H9 (cell line): ENCODE measurements at regions not wholly inside any gene's neighbourhood (a gene's known extent, or its start where the extent isn't known, plus 50 kb on each side); places are given as distances from the start of the nearest gene placed in this dataset.

ENCODE experiments used
- DNase-seq: peaks from one replicate; pipeline ENCODE4 v3.0.0-alpha.2; 2017
- H2AFZ ChIP-seq: one replicate; pipeline ENCODE4 v1.6.1; 2013; ENCODE audit warnings: mild to moderate bottlenecking, low read length, control low read depth, moderate library complexity
- H2AK5ac ChIP-seq: 2 replicates; pipeline ENCODE4 v1.6.1; 2013; ENCODE audit warnings: low read length, control low read depth, mixed read lengths; ENCODE audit not compliant: insufficient read length
- H2BK120ac ChIP-seq: one replicate; pipeline ENCODE4 v1.6.1; 2013; ENCODE audit warnings: low read depth, mild to moderate bottlenecking, low read length, control low read depth, inconsistent platforms; ENCODE audit not compliant: poor library complexity, severe bottlenecking
- H2BK12ac ChIP-seq: 2 replicates; pipeline ENCODE4 v1.6.1; 2013; ENCODE audit warnings: low read length, control low read depth, mixed read lengths, low read depth; ENCODE audit not compliant: insufficient read length
- H2BK15ac ChIP-seq: 2 replicates; pipeline ENCODE4 v1.6.1; 2013; ENCODE audit warnings: low read depth, low read length, control low read depth
- H2BK20ac ChIP-seq: one replicate; pipeline ENCODE4 v1.6.1; 2013; ENCODE audit warnings: low read depth, mild to moderate bottlenecking, low read length, control low read depth, inconsistent platforms; ENCODE audit not compliant: poor library complexity, severe bottlenecking
- H2BK5ac ChIP-seq: 2 replicates; pipeline ENCODE4 v1.6.1; 2013; ENCODE audit warnings: low read length, control low read depth, mixed read lengths; ENCODE audit not compliant: insufficient read length
- H3K14ac ChIP-seq: 2 replicates; pipeline ENCODE4 v1.6.1; 2013; ENCODE audit warnings: low read length, control low read depth; ENCODE audit not compliant: insufficient read depth
- H3K18ac ChIP-seq: 2 replicates; pipeline ENCODE4 v1.6.1; 2013; ENCODE audit warnings: low read depth, mild to moderate bottlenecking, mixed read lengths, low read length, control low read depth; ENCODE audit not compliant: insufficient read length
- H3K23ac ChIP-seq: 2 replicates; pipeline ENCODE4 v1.6.1; 2013; ENCODE audit warnings: low read length, control low read depth, mixed read lengths, low read depth; ENCODE audit not compliant: insufficient read length
- H3K23me2 ChIP-seq: 2 replicates; pipeline ENCODE4 v1.6.1; 2013; ENCODE audit warnings: low read depth, mild to moderate bottlenecking, mixed read lengths, low read length, control low read depth; ENCODE audit not compliant: insufficient read length, poor library complexity, severe bottlenecking
- H3K27ac ChIP-seq: 2 replicates; pipeline ENCODE4 v1.5.1; 2013; ENCODE audit warnings: low read length, control low read depth, mixed read lengths, low read depth; ENCODE audit not compliant: insufficient read length
- H3K27me3 ChIP-seq: 2 replicates; pipeline ENCODE4 v1.6.1; 2013; ENCODE audit warnings: low read length, control low read depth, inconsistent platforms; ENCODE audit not compliant: insufficient read depth
- H3K4ac ChIP-seq: 2 replicates; pipeline ENCODE4 v1.6.1; 2013; ENCODE audit warnings: low read depth, mild to moderate bottlenecking, control low read depth, inconsistent platforms, low read length, moderate library complexity
- H3K4me1 ChIP-seq: 2 replicates; pipeline ENCODE4 v1.6.1; 2013; ENCODE audit warnings: low read length, control low read depth, inconsistent platforms; ENCODE audit not compliant: insufficient read depth
- H3K4me2 ChIP-seq: 2 replicates; pipeline ENCODE4 v1.6.1; 2013; ENCODE audit warnings: low read length, control low read depth, mixed read lengths; ENCODE audit not compliant: insufficient read length, insufficient read depth
- H3K56ac ChIP-seq: 2 replicates; pipeline ENCODE4 v1.6.1; 2013; ENCODE audit warnings: low read depth, mild to moderate bottlenecking, mixed read lengths, low read length, control low read depth; ENCODE audit not compliant: insufficient read length
- H3K79me1 ChIP-seq: 2 replicates; pipeline ENCODE4 v1.6.1; 2013; ENCODE audit warnings: low read depth, mild to moderate bottlenecking, moderate library complexity, low read length, control low read depth, inconsistent platforms; ENCODE audit not compliant: insufficient read depth, poor library complexity, severe bottlenecking
- H3K79me2 ChIP-seq: 2 replicates; pipeline ENCODE4 v1.6.1; 2013; ENCODE audit warnings: low read length, control low read depth, inconsistent platforms; ENCODE audit not compliant: insufficient read depth
- H3K9ac ChIP-seq: 2 replicates; pipeline ENCODE4 v1.6.1; 2013; ENCODE audit warnings: low read length, control low read depth, mixed read lengths; ENCODE audit not compliant: insufficient read length; ENCODE audit errors: extremely low read depth
- H3K9me3 ChIP-seq: one replicate; pipeline ENCODE4 v1.6.1; 2013; ENCODE audit warnings: low read depth, low read length, inconsistent platforms; ENCODE audit not compliant: control insufficient read depth
- H3T11ph ChIP-seq: one replicate; pipeline ENCODE4 v1.6.1; 2013; ENCODE audit warnings: mild to moderate bottlenecking, low read length, control low read depth, inconsistent platforms
- H4K20me1 ChIP-seq: one replicate; pipeline ENCODE4 v1.6.1; 2013; ENCODE audit not compliant: control insufficient read depth, insufficient read length, insufficient read depth
- H4K5ac ChIP-seq: 2 replicates; pipeline ENCODE4 v1.6.1; 2013; ENCODE audit warnings: low read depth, mild to moderate bottlenecking, mixed read lengths, low read length, control low read depth; ENCODE audit not compliant: insufficient read length
- H4K8ac ChIP-seq: replicated peaks from 2 replicates; pipeline ENCODE4 v1.6.1; 2013; ENCODE audit warnings: low read length, control low read depth, mixed read lengths, low read depth; ENCODE audit not compliant: insufficient read length
- H4K91ac ChIP-seq: 2 replicates; pipeline ENCODE4 v1.6.1; 2013; ENCODE audit warnings: low read depth, mild to moderate bottlenecking, moderate library complexity, mixed read lengths, low read length, control low read depth; ENCODE audit not compliant: insufficient read length
- H3K27ac Mint-ChIP-seq, 3 experiments: 2 replicates in 2 of 3; 3 replicates in 1 of 3; pipeline ENCODE4 v1.8.0; 2020 to 2021; ENCODE audit warnings: mixed read lengths in 3 of 3, mild to moderate bottlenecking in 1 of 3, moderate library complexity in 1 of 3
- H3K27me3 Mint-ChIP-seq: 2 replicates; pipeline ENCODE4 v1.8.0; 2021; ENCODE audit warnings: low read depth, mild to moderate bottlenecking, moderate library complexity, mixed read lengths
- H3K36me3 Mint-ChIP-seq, 3 experiments: 2 replicates in 2 of 3; 3 replicates in 1 of 3; pipeline ENCODE4 v1.8.0; 2020 to 2021; ENCODE audit warnings: low read depth in 3 of 3, mixed read lengths in 3 of 3; ENCODE audit not compliant: insufficient read depth in 1 of 3
- H3K4me1 Mint-ChIP-seq, 2 experiments: 2 replicates each; pipeline ENCODE4 v1.8.0; 2020; ENCODE audit warnings: mixed read lengths in 2 of 2
- H3K4me3 Mint-ChIP-seq, 2 experiments: 2 replicates in 1 of 2; 3 replicates in 1 of 2; pipeline ENCODE4 v1.8.0; 2020 to 2021; ENCODE audit warnings: mild to moderate bottlenecking in 2 of 2, mixed read lengths in 2 of 2, moderate library complexity in 1 of 2
- H3K9me3 Mint-ChIP-seq, 2 experiments: 2 replicates in 1 of 2; 3 replicates in 1 of 2; pipeline ENCODE4 v1.8.0; 2020; ENCODE audit warnings: mild to moderate bottlenecking in 2 of 2, mixed read lengths in 2 of 2, moderate library complexity in 1 of 2
- WGBS: extraction: QIAGEN DNeasy Blood & Tissue Kit; methylation state at CpG from one replicate; pipeline ENCODE4 v1.1.7; 2013; ENCODE audit warnings: missing lambda C conversion rate, low lambda C conversion rate, mixed read lengths; ENCODE audit not compliant: insufficient read length; ENCODE audit errors: extremely low coverage; 5-methylcytosine and 5-hydroxymethylcytosine counted together
- TF ChIP-seq, protein P1 (sequence below): fragments of 200-600 bp; sonication (generic); conservative IDR thresholded peaks from 3 replicates; pipeline ENCODE4 v1.8.0; 2021; ENCODE audit warnings: antibody characterized with exemption, mild to moderate bottlenecking

GRCh38 chr4:129327637-129328036, 231.7 kb downstream of the C4orf33 start:
- Mint-ChIP-seq H3K36me3 (no peaks in the 10 kb centered on the region; a peak in 1 of 7 replicates), H3K27ac (no peak overlapping the region), H3K27me3 (no peaks in the 10 kb centered on the region), H3K4me1 (peaks cover 5 to 10% of the 10 kb centered on the region in 2 experiments), H3K9me3 (peaks cover 0 to 3% of the 10 kb centered on the region in 2 experiments; a peak in 2 of 5 replicates), H3K4me3 (no peak overlapping the region)
- H3K4me2 ChIP-seq = no peak overlapping the region
- H2BK12ac ChIP-seq = no peak overlapping the region
- H3K4me1 ChIP-seq = no peaks in the 10 kb centered on the region; the same call in 1 of the 2 replicates
- no peak overlapping the region for H2AK5ac ChIP-seq
- H4K5ac ChIP-seq = no peak overlapping the region
- H3K27ac ChIP-seq = no peak overlapping the region
- no peaks in the 10 kb centered on the region for H4K20me1 ChIP-seq
- H2BK15ac ChIP-seq = no peak overlapping the region
- no peak overlapping the region for H4K91ac ChIP-seq
- H2BK5ac ChIP-seq = no peak overlapping the region
- no peak overlapping the region for H2BK120ac ChIP-seq
- H3K56ac ChIP-seq = no peak overlapping the region
- DNase-seq = no peak
- no peak overlapping the region for H3K9ac ChIP-seq
- no peaks in the 10 kb centered on the region for H3K23me2 ChIP-seq
- WGBS = no CpG with 5 or more reads among the region's 2 CpGs
- no peaks in the 10 kb centered on the region for H3K79me1 ChIP-seq
- H3K23ac ChIP-seq = no peak overlapping the region
- TF ChIP-seq, protein P1, sequence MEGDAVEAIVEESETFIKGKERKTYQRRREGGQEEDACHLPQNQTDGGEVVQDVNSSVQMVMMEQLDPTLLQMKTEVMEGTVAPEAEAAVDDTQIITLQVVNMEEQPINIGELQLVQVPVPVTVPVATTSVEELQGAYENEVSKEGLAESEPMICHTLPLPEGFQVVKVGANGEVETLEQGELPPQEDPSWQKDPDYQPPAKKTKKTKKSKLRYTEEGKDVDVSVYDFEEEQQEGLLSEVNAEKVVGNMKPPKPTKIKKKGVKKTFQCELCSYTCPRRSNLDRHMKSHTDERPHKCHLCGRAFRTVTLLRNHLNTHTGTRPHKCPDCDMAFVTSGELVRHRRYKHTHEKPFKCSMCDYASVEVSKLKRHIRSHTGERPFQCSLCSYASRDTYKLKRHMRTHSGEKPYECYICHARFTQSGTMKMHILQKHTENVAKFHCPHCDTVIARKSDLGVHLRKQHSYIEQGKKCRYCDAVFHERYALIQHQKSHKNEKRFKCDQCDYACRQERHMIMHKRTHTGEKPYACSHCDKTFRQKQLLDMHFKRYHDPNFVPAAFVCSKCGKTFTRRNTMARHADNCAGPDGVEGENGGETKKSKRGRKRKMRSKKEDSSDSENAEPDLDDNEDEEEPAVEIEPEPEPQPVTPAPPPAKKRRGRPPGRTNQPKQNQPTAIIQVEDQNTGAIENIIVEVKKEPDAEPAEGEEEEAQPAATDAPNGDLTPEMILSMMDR = no peak
- no peak overlapping the region for H3K4ac ChIP-seq
- H3K27me3 ChIP-seq = no peaks in the 10 kb centered on the region
- no peaks in the 10 kb centered on the region for H3K9me3 ChIP-seq
- H3K14ac ChIP-seq = no peak overlapping the region
- H2AFZ ChIP-seq = no peak overlapping the region
- H3T11ph ChIP-seq = no peak overlapping the region
- no peak overlapping the region for H4K8ac ChIP-seq
- H3K79me2 ChIP-seq = no peaks in the 10 kb centered on the region
- no peak overlapping the region for H3K18ac ChIP-seq
- H2BK20ac ChIP-seq = no peak overlapping the region
